ENCODE measurements at regions not wholly inside any gene's neighbourhood (a gene's known extent, or its start where the extent isn't known, plus 50 kb on each side); places are given as distances from the start of the nearest gene placed in this dataset.

DNA sequence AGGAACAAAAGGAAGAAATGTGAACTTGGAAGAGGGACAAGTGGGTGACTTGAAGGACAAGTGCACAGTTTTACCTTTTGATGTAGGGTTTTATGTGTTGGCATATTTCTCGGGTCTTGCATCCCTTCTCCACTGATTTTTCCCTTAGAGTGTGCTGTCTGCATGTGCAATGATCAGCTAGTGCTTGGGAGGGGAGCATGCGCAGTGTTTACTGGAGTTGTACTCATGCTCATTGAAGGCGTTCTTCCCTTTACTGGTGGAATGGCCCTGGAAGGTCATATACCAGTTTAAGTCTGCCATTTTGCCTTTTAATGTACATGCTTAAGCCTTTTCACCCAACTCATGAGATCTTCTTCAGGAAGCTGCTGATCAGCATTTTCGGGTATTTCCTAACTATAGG is 1168.0 kb downstream of the SUCLG1 start:
- no peak for TF ChIP-seq EHMT2 (IDR thresholded peaks at IDR 0.05; ENCODE audit: low read depth)
- TF ChIP-seq, protein P1, sequence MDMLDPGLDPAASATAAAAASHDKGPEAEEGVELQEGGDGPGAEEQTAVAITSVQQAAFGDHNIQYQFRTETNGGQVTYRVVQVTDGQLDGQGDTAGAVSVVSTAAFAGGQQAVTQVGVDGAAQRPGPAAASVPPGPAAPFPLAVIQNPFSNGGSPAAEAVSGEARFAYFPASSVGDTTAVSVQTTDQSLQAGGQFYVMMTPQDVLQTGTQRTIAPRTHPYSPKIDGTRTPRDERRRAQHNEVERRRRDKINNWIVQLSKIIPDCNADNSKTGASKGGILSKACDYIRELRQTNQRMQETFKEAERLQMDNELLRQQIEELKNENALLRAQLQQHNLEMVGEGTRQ (IDR thresholded peaks at IDR 0.05), result no peak
- no peak for TF ChIP-seq PHF8 (IDR thresholded peaks at IDR 0.05; ENCODE audit: borderline replicate concordance, low read depth)
- no peak for TF ChIP-seq MYC (IDR thresholded peaks at IDR 0.05; ENCODE audit: borderline replicate concordance, low read length)
- no peak for TF ChIP-seq ZSCAN20 (CRISPR knock-in tag; IDR thresholded peaks at IDR 0.05)
- TF ChIP-seq TFCP2L1 (CRISPR knock-in tag; IDR thresholded peaks at IDR 0.05), result no peak
- TF ChIP-seq, protein P2, sequence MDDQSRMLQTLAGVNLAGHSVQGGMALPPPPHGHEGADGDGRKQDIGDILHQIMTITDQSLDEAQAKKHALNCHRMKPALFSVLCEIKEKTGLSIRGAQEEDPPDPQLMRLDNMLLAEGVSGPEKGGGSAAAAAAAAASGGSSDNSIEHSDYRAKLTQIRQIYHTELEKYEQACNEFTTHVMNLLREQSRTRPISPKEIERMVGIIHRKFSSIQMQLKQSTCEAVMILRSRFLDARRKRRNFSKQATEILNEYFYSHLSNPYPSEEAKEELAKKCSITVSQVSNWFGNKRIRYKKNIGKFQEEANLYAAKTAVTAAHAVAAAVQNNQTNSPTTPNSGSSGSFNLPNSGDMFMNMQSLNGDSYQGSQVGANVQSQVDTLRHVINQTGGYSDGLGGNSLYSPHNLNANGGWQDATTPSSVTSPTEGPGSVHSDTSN (IDR thresholded peaks at IDR 0.05), result no peak
- Histone ChIP-seq H3K4me3 (no peak overlapping the region), H3K4me2 (no peak overlapping the region), H3K4me1 (no peaks in the 10 kb centered on the region), H3K27ac (no peak overlapping the region), H3K9me3 (0 out of 3 replicates have a peak, but pooled peaks cover 3% of the 10 kb centered on the region)
- ChIA-PET POLR2A (no interaction called here), CTCF (no interaction called here)
- no peak for DNase-seq (ENCODE audit: low read depth in 1 of 2, low spot score in 1 of 2)
- FAIRE-seq, result no peak
- 31% methylated on average over 4 of the region's 4 CpGs for WGBS (ENCODE audit: missing lambda C conversion rate)
- ATAC-seq, result no peak

DNA sequence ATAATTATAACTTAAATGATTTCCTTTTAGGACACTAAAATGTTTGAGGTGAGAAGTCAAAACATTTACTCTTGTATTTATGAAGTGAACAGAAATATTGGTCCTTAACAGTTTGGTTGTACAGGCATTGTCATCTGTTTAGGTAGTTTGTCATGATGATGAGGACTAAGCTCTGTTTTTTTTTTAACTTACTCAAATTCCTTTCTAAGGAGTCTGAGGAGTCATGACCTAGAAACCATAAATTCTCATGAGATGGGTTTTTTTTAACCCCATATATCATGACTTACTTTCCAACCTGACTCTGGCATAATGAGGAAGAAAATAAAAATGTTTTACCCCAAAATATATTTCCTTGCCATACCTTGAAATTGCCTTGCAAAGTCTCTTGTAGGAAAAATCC is 1176.2 kb downstream of the SUCLG1 start:
- Histone ChIP-seq H3K4me3 (no peak overlapping the region), H3K4me2 (no peak overlapping the region), H3K9me3 (0 out of 3 replicates have a peak, but pooled peaks cover 3% of the 10 kb centered on the region), H3K27ac (no peak overlapping the region), H3K4me1 (no peaks in the 10 kb centered on the region)
- ATAC-seq (no peak), DNase-seq (ENCODE audit: low read depth in 1 of 2, low spot score in 1 of 2) (no peak), FAIRE-seq (no peak)
- ChIA-PET CTCF (no interaction called here), POLR2A (no interaction called here)
- TF ChIP-seq MYC (IDR thresholded peaks at IDR 0.05; ENCODE audit: borderline replicate concordance, low read length), result no peak
- no peak for TF ChIP-seq FOSB (CRISPR knock-in tag; IDR thresholded peaks at IDR 0.05)
- TF ChIP-seq HEYL (CRISPR knock-in tag; IDR thresholded peaks at IDR 0.05), result no peak
- no peak for TF ChIP-seq EP300 (IDR thresholded peaks at IDR 0.05)
- TF ChIP-seq, protein P3, sequence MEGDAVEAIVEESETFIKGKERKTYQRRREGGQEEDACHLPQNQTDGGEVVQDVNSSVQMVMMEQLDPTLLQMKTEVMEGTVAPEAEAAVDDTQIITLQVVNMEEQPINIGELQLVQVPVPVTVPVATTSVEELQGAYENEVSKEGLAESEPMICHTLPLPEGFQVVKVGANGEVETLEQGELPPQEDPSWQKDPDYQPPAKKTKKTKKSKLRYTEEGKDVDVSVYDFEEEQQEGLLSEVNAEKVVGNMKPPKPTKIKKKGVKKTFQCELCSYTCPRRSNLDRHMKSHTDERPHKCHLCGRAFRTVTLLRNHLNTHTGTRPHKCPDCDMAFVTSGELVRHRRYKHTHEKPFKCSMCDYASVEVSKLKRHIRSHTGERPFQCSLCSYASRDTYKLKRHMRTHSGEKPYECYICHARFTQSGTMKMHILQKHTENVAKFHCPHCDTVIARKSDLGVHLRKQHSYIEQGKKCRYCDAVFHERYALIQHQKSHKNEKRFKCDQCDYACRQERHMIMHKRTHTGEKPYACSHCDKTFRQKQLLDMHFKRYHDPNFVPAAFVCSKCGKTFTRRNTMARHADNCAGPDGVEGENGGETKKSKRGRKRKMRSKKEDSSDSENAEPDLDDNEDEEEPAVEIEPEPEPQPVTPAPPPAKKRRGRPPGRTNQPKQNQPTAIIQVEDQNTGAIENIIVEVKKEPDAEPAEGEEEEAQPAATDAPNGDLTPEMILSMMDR (IDR thresholded peaks at IDR 0.05), result no peak
- TF ChIP-seq, protein P1 (IDR thresholded peaks at IDR 0.05), result no peak
- TF ChIP-seq ZFP36 (IDR thresholded peaks at IDR 0.05; ENCODE audit: borderline replicate concordance, partially characterized antibody), result no peak
- no peak for TF ChIP-seq MAZ (IDR thresholded peaks at IDR 0.05; ENCODE audit: borderline replicate concordance, low read depth, low read length)
- no peak for TF ChIP-seq FOXS1 (CRISPR knock-in tag; IDR thresholded peaks at IDR 0.05)
- no peak for TF ChIP-seq RFX5 (IDR thresholded peaks at IDR 0.05)
- TF ChIP-seq HDAC2 (IDR thresholded peaks at IDR 0.05), result no peak
- no peak for TF ChIP-seq HOXA7 (CRISPR knock-in tag; IDR thresholded peaks at IDR 0.05)
- no peak for TF ChIP-seq POLR2A (IDR thresholded peaks at IDR 0.05; ENCODE audit: low read length)
- no peak for TF ChIP-seq NFE2L2 (conservative IDR thresholded peaks at IDR 0.05; ENCODE audit: low read length)
- no peak for TF ChIP-seq CEBPB (IDR thresholded peaks at IDR 0.05)
- TF ChIP-seq, protein P4, sequence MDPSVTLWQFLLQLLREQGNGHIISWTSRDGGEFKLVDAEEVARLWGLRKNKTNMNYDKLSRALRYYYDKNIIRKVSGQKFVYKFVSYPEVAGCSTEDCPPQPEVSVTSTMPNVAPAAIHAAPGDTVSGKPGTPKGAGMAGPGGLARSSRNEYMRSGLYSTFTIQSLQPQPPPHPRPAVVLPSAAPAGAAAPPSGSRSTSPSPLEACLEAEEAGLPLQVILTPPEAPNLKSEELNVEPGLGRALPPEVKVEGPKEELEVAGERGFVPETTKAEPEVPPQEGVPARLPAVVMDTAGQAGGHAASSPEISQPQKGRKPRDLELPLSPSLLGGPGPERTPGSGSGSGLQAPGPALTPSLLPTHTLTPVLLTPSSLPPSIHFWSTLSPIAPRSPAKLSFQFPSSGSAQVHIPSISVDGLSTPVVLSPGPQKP (IDR thresholded peaks at IDR 0.05; ENCODE audit: low read depth, low read length), result no peak
- no peak for TF ChIP-seq CHD4 (IDR thresholded peaks at IDR 0.05; ENCODE audit: borderline replicate concordance)
- TF ChIP-seq NR3C1 (IDR thresholded peaks at IDR 0.05), result no peak
- no peak for TF ChIP-seq KDM5A (IDR thresholded peaks at IDR 0.05)
